ENCODE measurements at regions not wholly inside any gene's neighbourhood (a gene's known extent, or its start where the extent isn't known, plus 50 kb on each side); places are given as distances from the start of the nearest gene placed in this dataset.

GRCh38 chr4:79636991-79637390, 229.0 kb upstream of the GK2 start:
- H3K27me3 ChIP-seq (replicated peaks; ENCODE audit: control insufficient read depth, insufficient read depth, low read length): no peaks in the 10 kb centered on the region
- no peaks in the 10 kb centered on the region for H3K36me3 ChIP-seq (ENCODE audit: control insufficient read depth, insufficient read depth, low read length)
- H3K4me3 ChIP-seq (replicated peaks; ENCODE audit: low read depth, low read length): no peak overlapping the region
- DNase-seq (ENCODE audit: extremely low read depth, insufficient read length): no peak
- TF ChIP-seq, protein P1, sequence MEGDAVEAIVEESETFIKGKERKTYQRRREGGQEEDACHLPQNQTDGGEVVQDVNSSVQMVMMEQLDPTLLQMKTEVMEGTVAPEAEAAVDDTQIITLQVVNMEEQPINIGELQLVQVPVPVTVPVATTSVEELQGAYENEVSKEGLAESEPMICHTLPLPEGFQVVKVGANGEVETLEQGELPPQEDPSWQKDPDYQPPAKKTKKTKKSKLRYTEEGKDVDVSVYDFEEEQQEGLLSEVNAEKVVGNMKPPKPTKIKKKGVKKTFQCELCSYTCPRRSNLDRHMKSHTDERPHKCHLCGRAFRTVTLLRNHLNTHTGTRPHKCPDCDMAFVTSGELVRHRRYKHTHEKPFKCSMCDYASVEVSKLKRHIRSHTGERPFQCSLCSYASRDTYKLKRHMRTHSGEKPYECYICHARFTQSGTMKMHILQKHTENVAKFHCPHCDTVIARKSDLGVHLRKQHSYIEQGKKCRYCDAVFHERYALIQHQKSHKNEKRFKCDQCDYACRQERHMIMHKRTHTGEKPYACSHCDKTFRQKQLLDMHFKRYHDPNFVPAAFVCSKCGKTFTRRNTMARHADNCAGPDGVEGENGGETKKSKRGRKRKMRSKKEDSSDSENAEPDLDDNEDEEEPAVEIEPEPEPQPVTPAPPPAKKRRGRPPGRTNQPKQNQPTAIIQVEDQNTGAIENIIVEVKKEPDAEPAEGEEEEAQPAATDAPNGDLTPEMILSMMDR (IDR thresholded peaks at IDR 0.05; ENCODE audit: insufficient read depth, low read length, poor library complexity, severe bottlenecking): no peak

DNA sequence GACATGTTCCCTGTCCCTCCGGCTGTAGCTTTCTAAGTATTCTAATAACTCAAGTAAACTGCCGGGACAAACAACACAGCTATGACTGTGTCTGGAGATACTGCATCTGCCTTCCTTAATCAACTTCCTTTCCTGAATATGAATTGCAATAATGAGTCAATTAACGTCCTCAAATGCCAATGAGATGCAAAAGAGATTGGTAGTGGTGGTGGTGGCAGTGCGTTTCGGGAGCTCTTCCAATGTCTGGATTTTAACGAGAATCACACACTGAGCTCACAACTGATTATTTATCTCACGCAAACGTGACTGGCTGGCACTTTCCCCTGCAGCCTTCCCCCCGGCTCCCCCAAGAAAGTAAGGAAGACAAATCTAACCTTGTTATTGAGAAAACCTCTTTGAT, 226.1 kb upstream of the GK2 start:
- H3K36me3 ChIP-seq (ENCODE audit: control insufficient read depth, insufficient read depth, low read length): no peaks in the 10 kb centered on the region
- DNase-seq (ENCODE audit: extremely low read depth, insufficient read length): no peak
- H3K4me3 ChIP-seq (replicated peaks; ENCODE audit: low read depth, low read length): no peak overlapping the region
- H3K27me3 ChIP-seq (replicated peaks; ENCODE audit: control insufficient read depth, insufficient read depth, low read length): no peaks in the 10 kb centered on the region
- TF ChIP-seq, protein P1 (IDR thresholded peaks at IDR 0.05; ENCODE audit: insufficient read depth, low read length, poor library complexity, severe bottlenecking): no peak

GRCh38 chr4:79632114-79632513, 224.1 kb upstream of the GK2 start:
- H3K4me3 ChIP-seq (replicated peaks; ENCODE audit: low read depth, low read length): no peak overlapping the region
- TF ChIP-seq, protein P1 (IDR thresholded peaks at IDR 0.05; ENCODE audit: insufficient read depth, low read length, poor library complexity, severe bottlenecking): no peak
- H3K36me3 ChIP-seq (ENCODE audit: control insufficient read depth, insufficient read depth, low read length): no peaks in the 10 kb centered on the region
- DNase-seq (ENCODE audit: extremely low read depth, insufficient read length): no peak
- no peaks in the 10 kb centered on the region for H3K27me3 ChIP-seq (replicated peaks; ENCODE audit: control insufficient read depth, insufficient read depth, low read length)

- H3K36me3 ChIP-seq (ENCODE audit: control insufficient read depth, insufficient read depth, low read length): no peaks in the 10 kb centered on the region
- H3K4me3 ChIP-seq (replicated peaks; ENCODE audit: low read depth, low read length): no peak overlapping the region
- no peak for DNase-seq (ENCODE audit: extremely low read depth, insufficient read length)
- TF ChIP-seq, protein P1 (IDR thresholded peaks at IDR 0.05; ENCODE audit: insufficient read depth, low read length, poor library complexity, severe bottlenecking): no peak
- H3K27me3 ChIP-seq (replicated peaks; ENCODE audit: control insufficient read depth, insufficient read depth, low read length): no peaks in the 10 kb centered on the region
Observed at GRCh38 chr4:79626611-79627010, 218.6 kb upstream of the GK2 start.

DNA sequence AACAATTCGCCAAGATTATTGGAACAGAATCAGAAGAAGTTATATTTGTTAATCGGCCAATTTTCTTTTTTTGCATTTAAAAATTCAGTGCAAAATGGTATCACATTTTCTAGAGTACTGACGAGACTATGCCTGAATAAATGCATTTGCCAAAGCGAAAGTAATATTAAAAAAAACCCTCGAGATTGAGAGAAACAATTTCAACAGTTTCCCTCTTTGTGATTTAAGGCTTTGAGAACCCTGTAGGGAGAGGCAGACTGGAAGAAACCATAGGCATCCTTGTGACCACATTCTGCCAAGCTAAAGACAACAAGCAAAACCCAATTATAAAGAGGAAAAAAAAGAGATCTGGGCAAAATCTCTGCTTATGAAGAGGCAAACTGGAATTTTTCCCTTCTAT, 218.1 kb upstream of the GK2 start:
- no peak overlapping the region for H3K4me3 ChIP-seq (replicated peaks; ENCODE audit: low read depth, low read length)
- TF ChIP-seq, protein P1 (IDR thresholded peaks at IDR 0.05; ENCODE audit: insufficient read depth, low read length, poor library complexity, severe bottlenecking): no peak
- no peaks in the 10 kb centered on the region for H3K27me3 ChIP-seq (replicated peaks; ENCODE audit: control insufficient read depth, insufficient read depth, low read length)
- DNase-seq (ENCODE audit: extremely low read depth, insufficient read length): no peak
- no peaks in the 10 kb centered on the region for H3K36me3 ChIP-seq (ENCODE audit: control insufficient read depth, insufficient read depth, low read length)

DNA sequence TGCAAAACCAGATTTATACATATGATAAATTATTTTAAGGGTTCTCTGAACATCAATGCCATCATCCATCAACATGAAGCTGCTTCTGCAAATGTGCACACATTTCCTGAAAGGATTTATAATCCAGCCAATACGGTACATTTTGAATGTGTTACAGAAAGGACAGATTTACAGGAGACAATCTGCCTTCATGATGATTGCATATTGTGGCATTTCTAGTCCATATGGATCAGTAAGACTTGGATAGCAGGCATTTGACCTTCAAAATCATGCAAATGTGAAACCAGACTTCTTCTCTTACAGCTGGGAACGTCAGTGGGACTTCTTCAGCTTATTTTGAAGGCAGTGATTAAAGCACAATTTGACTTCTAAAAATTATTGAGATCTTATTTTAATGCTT, 217.3 kb upstream of the GK2 start:
- Histone ChIP-seq H3K36me3 (ENCODE audit: control insufficient read depth, insufficient read depth, low read length) (no peaks in the 10 kb centered on the region), H3K27me3 (replicated peaks; ENCODE audit: control insufficient read depth, insufficient read depth, low read length) (no peaks in the 10 kb centered on the region), H3K4me3 (replicated peaks; ENCODE audit: low read depth, low read length) (no peak overlapping the region)
- TF ChIP-seq, protein P1 (IDR thresholded peaks at IDR 0.05; ENCODE audit: insufficient read depth, low read length, poor library complexity, severe bottlenecking): no peak
- no peak for DNase-seq (ENCODE audit: extremely low read depth, insufficient read length)

Data from GM06990 (cell line).